ENCODE measurements at regions not wholly inside any gene's neighbourhood (a gene's known extent, or its start where the extent isn't known, plus 50 kb on each side); places are given as distances from the start of the nearest gene placed in this dataset.

GRCh38 chr12:13428538-13429265 is 232.2 kb downstream of the EMP1 start:
- Histone ChIP-seq H3K27me3 (no peaks in the 10 kb centered on the region), H3K27ac (no peak overlapping the region), H3K9me3 (peaks cover 0 to 3% of the 10 kb centered on the region in 2 donors), H3K4me3 (no peak overlapping the region), H3K36me3 (no peaks in the 10 kb centered on the region), H3K4me1 (no peaks in the 10 kb centered on the region)
- no peak for TF ChIP-seq CTCF (IDR thresholded peaks at IDR 0.05)
- intact Hi-C loops (cut with DNase I): no loop called here
- ATAC-seq: no peak
- no peak for DNase-seq

DNA sequence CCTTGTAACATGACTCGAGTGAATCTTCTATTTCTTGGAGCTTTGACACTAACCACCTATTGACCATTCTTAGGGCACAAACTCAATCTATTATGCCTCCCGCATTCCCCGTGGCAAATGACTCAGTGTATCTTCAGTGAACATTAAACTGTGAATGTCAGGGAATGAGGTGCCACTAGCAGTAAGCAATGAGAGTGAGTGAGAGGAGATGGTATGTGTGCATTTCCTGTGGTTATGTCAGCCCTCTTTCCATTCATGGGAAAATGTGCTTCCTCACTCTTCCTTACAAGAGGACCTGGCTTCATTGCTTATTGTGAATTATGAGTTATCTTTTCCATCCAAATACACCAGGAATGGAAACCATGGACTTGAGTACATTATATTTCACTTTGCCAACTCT is 229.2 kb downstream of the EMP1 start:
- intact Hi-C loops (cut with DNase I): no loop called here
- no peaks in the 10 kb centered on the region for H3K36me3 ChIP-seq
- no peak for DNase-seq
- H3K27ac ChIP-seq: no peak overlapping the region
- no peaks in the 10 kb centered on the region for H3K27me3 ChIP-seq
- ATAC-seq: no peak
- TF ChIP-seq CTCF (IDR thresholded peaks at IDR 0.05): no peak
- H3K4me3 ChIP-seq: no peak overlapping the region
- H3K9me3 ChIP-seq: peaks cover 0 to 3% of the 10 kb centered on the region in 2 donors
- H3K4me1 ChIP-seq: no peaks in the 10 kb centered on the region

DNA sequence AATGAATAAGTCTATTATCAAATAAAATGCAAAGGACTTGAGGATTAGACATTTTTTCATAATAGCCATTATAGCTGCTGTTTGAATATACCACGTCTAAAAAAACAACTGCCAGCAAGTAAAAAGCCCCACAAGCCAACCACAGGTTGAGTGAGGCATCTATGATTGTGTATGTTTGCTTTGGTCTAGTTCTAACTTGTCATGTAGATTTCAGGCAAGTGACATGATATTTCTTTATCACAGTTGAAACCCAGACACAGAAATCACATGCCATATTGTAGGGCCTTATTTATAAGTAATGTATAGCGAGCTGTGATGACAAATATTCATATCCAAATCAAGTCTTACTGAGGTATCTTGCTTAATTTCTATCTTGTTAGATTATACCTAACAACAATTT is 225.8 kb downstream of the EMP1 start:
- ATAC-seq: no peak
- no peaks in the 10 kb centered on the region for H3K27me3 ChIP-seq
- H3K27ac ChIP-seq: no peak overlapping the region
- no peak overlapping the region for H3K4me3 ChIP-seq
- H3K9me3 ChIP-seq: no peaks in the 10 kb centered on the region
- DNase-seq: no peak
- intact Hi-C loops (cut with DNase I): no loop called here
- no peaks in the 10 kb centered on the region for H3K36me3 ChIP-seq
- no peaks in the 10 kb centered on the region for H3K4me1 ChIP-seq
- TF ChIP-seq CTCF (IDR thresholded peaks at IDR 0.05): no peak

- ATAC-seq (no peak), DNase-seq (no peak)
- Histone ChIP-seq H3K36me3 (no peaks in the 10 kb centered on the region), H3K27ac (no peak overlapping the region), H3K9me3 (no peaks in the 10 kb centered on the region), H3K4me3 (no peak overlapping the region), H3K27me3 (no peaks in the 10 kb centered on the region), H3K4me1 (no peaks in the 10 kb centered on the region)
- no peak for TF ChIP-seq CTCF (IDR thresholded peaks at IDR 0.05)
- intact Hi-C loops (cut with DNase I): no loop called here
These were observed 221.0 kb downstream of the EMP1 start for GRCh38 chr12:13417516-13417915.

DNA sequence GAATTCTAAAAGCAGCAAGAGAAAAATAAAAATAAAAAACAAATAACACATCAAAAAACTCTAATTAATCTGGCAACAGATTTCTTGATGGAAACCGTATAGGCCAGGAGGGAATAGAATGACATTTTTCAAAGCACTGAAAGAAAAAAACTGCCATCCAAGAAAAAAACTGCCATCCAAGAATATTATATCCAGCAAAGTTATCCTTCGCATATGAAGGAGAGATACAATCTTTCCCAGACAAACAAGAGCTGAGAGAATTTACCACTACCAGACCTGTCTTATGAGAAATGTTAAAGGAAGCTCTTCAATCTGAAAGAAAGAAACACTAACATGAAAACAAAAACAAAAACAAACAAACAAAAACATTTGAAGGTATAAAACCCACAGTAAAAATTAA is 214.8 kb downstream of the EMP1 start:
- Histone ChIP-seq H3K27me3 (no peaks in the 10 kb centered on the region), H3K9me3 (peaks cover 0 to 18% of the 10 kb centered on the region in 2 donors), H3K36me3 (no peaks in the 10 kb centered on the region), H3K27ac (no peak overlapping the region), H3K4me1 (no peaks in the 10 kb centered on the region), H3K4me3 (no peak overlapping the region)
- no peak for DNase-seq
- no peak for ATAC-seq
- intact Hi-C loops (cut with DNase I): no loop called here
- no peak for TF ChIP-seq CTCF (IDR thresholded peaks at IDR 0.05)
